Keratinocyte (primary cell): ENCODE measurements at regions not wholly inside any gene's neighbourhood (a gene's known extent, or its start where the extent isn't known, plus 50 kb on each side); places are given as distances from the start of the nearest gene placed in this dataset.

Source experiments
- DNase-seq: peaks from one replicate; pipeline ENCODE4 v3.0.0-alpha.2; 2011; ENCODE audit warnings: low read depth, missing footprints, low spot score
- FAIRE-seq: peaks from 2 replicates; lab custom pipeline; 2011; peaks lifted over from hg19 to GRCh38; lab: Jason Lieb, UNC
- H2AFZ ChIP-seq: 2 replicates; pipeline ENCODE4 v1.6.0; 2012; ENCODE audit warnings: low read length, control low read depth, inconsistent platforms; ENCODE audit not compliant: control insufficient read depth
- H3K27ac ChIP-seq: 2 replicates; pipeline ENCODE4 v1.5.1; 2011; ENCODE audit warnings: low read length; ENCODE audit not compliant: control insufficient read depth, insufficient read depth
- H3K27me3 ChIP-seq: 3 replicates; pipeline ENCODE4 v1.6.0; 2011; ENCODE audit warnings: low read length; ENCODE audit not compliant: control insufficient read depth, insufficient read depth; ENCODE audit errors: extremely low read depth
- H3K36me3 ChIP-seq, 2 experiments: 2 replicates in 1 of 2; 3 replicates in 1 of 2; pipeline ENCODE4 v1.5.1; 2011; ENCODE audit warnings: low read length in 2 of 2, mild to moderate bottlenecking in 1 of 2; ENCODE audit not compliant: control insufficient read depth in 2 of 2, insufficient read depth in 2 of 2; ENCODE audit errors: extremely low read depth in 1 of 2
- H3K4me1 ChIP-seq: 3 replicates; pipeline ENCODE4 v1.5.1; 2011; ENCODE audit warnings: low read length; ENCODE audit not compliant: control insufficient read depth, insufficient read depth; ENCODE audit errors: extremely low read depth
- H3K4me2 ChIP-seq: 3 replicates; pipeline ENCODE4 v1.6.0; 2011; ENCODE audit warnings: low read depth, low read length; ENCODE audit not compliant: control insufficient read depth, insufficient read depth; ENCODE audit errors: extremely low read depth
- H3K4me3 ChIP-seq, 3 experiments: fragments of 200-600 bp in 1 of 3; sonication (generic) in 1 of 3; 2 replicates in 2 of 3; 3 replicates in 1 of 3; pipeline ENCODE4 v1.5.1; 2011 to 2016; ENCODE audit warnings: low read length in 3 of 3, mild to moderate bottlenecking in 3 of 3, control low read depth in 2 of 3, inconsistent platforms in 1 of 3, low read depth in 1 of 3, mixed read lengths in 1 of 3, mixed run types in 1 of 3, moderate library complexity in 1 of 3; ENCODE audit not compliant: control insufficient read depth in 2 of 3, insufficient read depth in 2 of 3; ENCODE audit errors: extremely low read depth in 1 of 3
- H3K79me2 ChIP-seq: 2 replicates; pipeline ENCODE4 v1.6.0; 2012; ENCODE audit warnings: low read length; ENCODE audit not compliant: control insufficient read depth, insufficient read depth
- H3K9ac ChIP-seq: 3 replicates; pipeline ENCODE4 v1.6.0; 2011; ENCODE audit warnings: low read length; ENCODE audit not compliant: control insufficient read depth, insufficient read depth; ENCODE audit errors: extremely low read depth
- H3K9me1 ChIP-seq: 3 replicates; pipeline ENCODE4 v1.6.0; 2011; ENCODE audit warnings: low read length; ENCODE audit not compliant: control insufficient read depth, insufficient read depth; ENCODE audit errors: extremely low read depth
- H3K9me3 ChIP-seq: 2 replicates; pipeline ENCODE4 v1.5.1; 2012; ENCODE audit warnings: low read depth, low read length; ENCODE audit not compliant: control insufficient read depth
- H4K20me1 ChIP-seq: 3 replicates; pipeline ENCODE4 v1.6.0; 2011; ENCODE audit warnings: low read length; ENCODE audit not compliant: control insufficient read depth, insufficient read depth; ENCODE audit errors: extremely low read depth
- CTCF ChIP-seq, 3 experiments: IDR thresholded peaks in 1 of 3; conservative IDR thresholded peaks in 1 of 3; optimal IDR thresholded peaks in 1 of 3; 2 replicates in 2 of 3; 3 replicates in 1 of 3; pipeline versions ENCODE3 to v1.5.1; 2011; ENCODE audit warnings: low read length in 3 of 3, mild to moderate bottlenecking in 3 of 3, moderate library complexity in 2 of 3, control low read depth in 1 of 3, inconsistent platforms in 1 of 3; ENCODE audit not compliant: insufficient read depth in 2 of 3; ENCODE audit errors: extremely low read depth in 1 of 3
- EZH2 ChIP-seq: IDR thresholded peaks from one replicate; pipeline ENCODE4 v1.6.1; 2012; ENCODE audit warnings: inconsistent platforms, mild to moderate bottlenecking, low read length, moderate library complexity
- dilution Hi-C: fragments of 300-500 bp; cut with MboI; formaldehyde crosslinking; loops from one replicate; pipeline ENCODE4 v1.7.0; 2020; ENCODE audit warnings: low sequenced_read_pairs; ENCODE audit not compliant: extremely low pct_ligation_motif_present

- no peaks in the 10 kb centered on the region for H3K79me2 ChIP-seq
- dilution Hi-C loops, result no loop called here
- TF ChIP-seq EZH2 (no peak), CTCF (optimal IDR thresholded peaks at IDR 0.05 in 1 of 3, IDR thresholded peaks at IDR 0.05 in 1 of 3, conservative IDR thresholded peaks at IDR 0.05 in 1 of 3; ENCODE audit: extremely low read depth in 1 of 3, insufficient read depth in 2 of 3, low read length in 3 of 3) (no peak)
Measured at GRCh38 chr11:127481391-127481790, 480.8 kb upstream of the KIRREL3 start.

GRCh38 chr11:127478826-127479225 is 478.3 kb upstream of the KIRREL3 start:
- H3K27ac ChIP-seq, result no peak overlapping the region
- DNase-seq (no peak), FAIRE-seq (no peak)
- H3K9me3 ChIP-seq, result no peaks in the 10 kb centered on the region
- TF ChIP-seq CTCF (optimal IDR thresholded peaks at IDR 0.05 in 1 of 3, IDR thresholded peaks at IDR 0.05 in 1 of 3, conservative IDR thresholded peaks at IDR 0.05 in 1 of 3; ENCODE audit: extremely low read depth in 1 of 3, insufficient read depth in 2 of 3, low read length in 3 of 3) (no peak), EZH2 (no peak)
- H3K4me1 ChIP-seq, result no peaks in the 10 kb centered on the region
- no peak overlapping the region for H3K9ac ChIP-seq
- no peaks in the 10 kb centered on the region for H4K20me1 ChIP-seq
- no peaks in the 10 kb centered on the region for H3K36me3 ChIP-seq
- no peaks in the 10 kb centered on the region for H3K27me3 ChIP-seq
- dilution Hi-C loops, result no loop called here
- no peaks in the 10 kb centered on the region for H3K9me1 ChIP-seq
- H3K4me2 ChIP-seq, result no peak overlapping the region
- no peak overlapping the region for H3K4me3 ChIP-seq
- no peak overlapping the region for H2AFZ ChIP-seq
- no peaks in the 10 kb centered on the region for H3K79me2 ChIP-seq

More at GRCh38 chr11:127481391-127481790, 480.8 kb upstream of the KIRREL3 start:
- H3K9me1 ChIP-seq, result no peaks in the 10 kb centered on the region
- no peak overlapping the region for H3K27ac ChIP-seq
- DNase-seq, result no peak
- no peaks in the 10 kb centered on the region for H4K20me1 ChIP-seq
- H3K4me1 ChIP-seq, result no peaks in the 10 kb centered on the region
- H3K9ac ChIP-seq, result no peak overlapping the region
- H3K36me3 ChIP-seq, result no peaks in the 10 kb centered on the region
- no peaks in the 10 kb centered on the region for H3K27me3 ChIP-seq
- H2AFZ ChIP-seq, result no peak overlapping the region
- H3K4me2 ChIP-seq, result no peak overlapping the region
- H3K9me3 ChIP-seq, result no peaks in the 10 kb centered on the region
- H3K4me3 ChIP-seq, result no peak overlapping the region
- no peak for FAIRE-seq
